Activated CD4-positive, alpha-beta T cell treated with anti-CD3 and anti-CD28 coated beads for 24 hours (primary cell): ENCODE measurements at regions not wholly inside any gene's neighbourhood (a gene's known extent, or its start where the extent isn't known, plus 50 kb on each side); places are given as distances from the start of the nearest gene placed in this dataset.
A peak's percentile ranks its signal among the peaks of the same experiment; 100 is the strongest.
"Not testable (repeated sequence)": the region's sequence is repeated elsewhere in the genome, so short reads cannot be mapped to it uniquely, and the experiment has no call there.

Experiments used
- DNase-seq, 2 donors: peaks; one replicate each; pipeline ENCODE4 v3.0.0-alpha.2; 2020; ENCODE audit warnings: low read depth in 2 of 2

DNA sequence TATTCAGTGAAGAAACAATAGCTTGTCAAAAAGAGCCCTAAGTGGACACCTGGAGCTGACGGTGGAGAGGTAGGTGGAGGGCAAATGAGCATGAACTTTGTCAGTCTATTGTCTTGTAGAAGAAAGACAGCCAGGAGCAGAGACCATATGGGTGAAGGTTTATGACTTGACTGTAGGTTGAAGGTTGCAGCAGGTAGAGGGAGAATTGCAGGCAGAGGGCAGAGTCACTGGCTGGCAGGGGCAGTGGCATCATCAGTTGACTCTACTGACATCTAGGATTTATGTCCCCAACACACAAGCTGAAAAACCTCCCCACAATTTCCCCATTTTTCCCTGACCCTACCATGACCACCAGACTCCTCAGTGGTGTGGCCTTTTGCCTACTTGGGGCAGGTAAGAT lies 243.6 kb upstream of the PRSS58 start:
- no peak for DNase-seq

DNA sequence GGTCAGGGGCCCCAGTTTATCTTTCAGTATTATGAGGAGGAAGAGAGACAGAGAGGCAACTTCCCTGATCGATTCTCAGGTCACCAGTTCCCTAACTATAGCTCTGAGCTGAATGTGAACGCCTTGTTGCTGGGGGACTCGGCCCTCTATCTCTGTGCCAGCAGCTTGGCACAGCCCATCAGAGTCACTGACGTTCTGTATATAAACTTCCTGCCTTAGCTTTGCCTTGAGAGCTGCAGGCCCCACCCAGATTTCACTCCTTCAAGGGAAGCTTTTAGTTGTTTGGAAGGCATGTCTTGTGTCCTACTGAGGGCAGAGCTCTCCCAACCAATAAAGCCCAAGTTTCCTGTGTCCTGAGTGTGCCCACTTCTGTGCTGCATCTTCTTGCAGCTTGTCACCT lies 242.5 kb upstream of the PRSS58 start:
- no peak for DNase-seq

DNA sequence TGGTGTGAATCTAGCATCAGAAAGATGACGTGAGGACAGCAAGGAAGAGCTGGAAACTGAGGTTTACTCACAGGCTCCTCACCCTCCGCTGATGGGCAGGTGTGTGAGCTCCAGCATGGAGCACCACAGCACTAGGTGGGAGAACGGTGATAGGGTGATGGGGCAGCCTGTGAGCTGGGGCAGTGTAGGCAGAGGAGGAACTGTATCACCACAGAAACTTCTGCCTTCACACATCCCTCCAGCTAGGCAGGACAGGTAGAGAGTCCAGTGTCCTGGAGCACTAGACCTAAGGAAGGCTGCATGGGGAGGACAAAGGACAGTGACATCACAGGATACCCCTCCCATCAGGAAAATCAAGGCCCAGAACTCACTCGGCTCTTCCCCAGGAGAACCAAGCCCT lies 241.8 kb upstream of the PRSS58 start:
- DNase-seq, result no peak

DNA sequence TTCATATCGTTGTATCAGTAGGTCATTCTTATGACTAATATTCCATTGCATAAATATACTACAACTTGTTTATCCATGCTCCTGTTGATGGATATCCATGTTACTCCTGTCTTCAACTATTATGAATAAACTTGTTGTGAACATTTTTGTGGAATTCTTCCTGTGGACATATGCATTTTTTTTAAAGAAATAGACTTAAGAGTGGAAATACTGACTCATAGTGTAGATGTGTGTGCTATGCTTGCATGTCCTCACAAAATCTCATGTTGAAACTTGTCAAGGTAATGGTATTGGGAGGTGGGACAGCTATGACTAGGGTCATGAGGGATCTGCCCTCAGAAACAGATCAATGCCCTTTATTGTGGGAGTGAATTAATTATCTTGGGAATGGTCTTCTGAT lies 240.5 kb upstream of the PRSS58 start:
- DNase-seq, result no peak

DNA sequence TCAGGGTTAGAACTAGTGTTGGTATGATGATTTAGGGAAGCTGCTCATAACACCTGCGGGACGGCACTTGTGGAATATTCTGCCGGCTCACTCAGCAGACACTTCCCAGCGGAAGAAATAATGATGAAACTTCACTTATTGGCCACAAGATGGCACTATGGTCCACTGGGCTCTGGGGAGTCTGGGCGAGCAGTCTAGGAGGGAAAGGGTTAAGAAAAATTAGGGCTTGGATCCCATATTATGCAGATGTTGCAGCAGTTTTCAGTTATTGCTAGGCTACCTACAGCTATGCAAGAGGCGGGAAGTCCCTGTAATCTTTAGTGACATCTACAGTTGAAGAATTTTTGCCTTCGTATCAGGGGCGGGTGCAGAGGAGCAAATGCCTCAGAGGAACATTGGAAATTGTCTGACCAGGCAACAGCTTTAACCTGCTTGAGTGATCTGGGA lies 238.7 kb upstream of the PRSS58 start:
- DNase-seq, result no peak

DNA sequence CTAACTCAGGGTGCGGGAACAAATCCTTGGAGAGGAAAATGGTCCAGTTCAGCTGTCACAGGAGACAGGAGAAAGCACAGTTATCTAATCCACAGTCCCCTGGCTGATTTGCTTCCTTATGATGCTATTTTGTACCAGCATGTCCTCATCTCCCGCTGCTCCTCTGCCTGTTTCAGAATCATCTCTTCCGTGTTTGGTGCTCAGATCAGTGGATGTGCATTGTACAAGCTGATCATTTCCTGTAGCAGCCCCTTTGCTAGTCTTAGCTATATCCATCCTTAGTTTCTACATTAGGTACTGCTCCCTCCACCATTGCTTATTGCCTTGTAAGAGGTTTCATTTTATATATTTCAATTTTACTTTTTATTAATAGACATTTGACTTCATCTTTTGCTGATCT lies 238.0 kb upstream of the PRSS58 start:
- DNase-seq, result not testable (repeated sequence)

DNA sequence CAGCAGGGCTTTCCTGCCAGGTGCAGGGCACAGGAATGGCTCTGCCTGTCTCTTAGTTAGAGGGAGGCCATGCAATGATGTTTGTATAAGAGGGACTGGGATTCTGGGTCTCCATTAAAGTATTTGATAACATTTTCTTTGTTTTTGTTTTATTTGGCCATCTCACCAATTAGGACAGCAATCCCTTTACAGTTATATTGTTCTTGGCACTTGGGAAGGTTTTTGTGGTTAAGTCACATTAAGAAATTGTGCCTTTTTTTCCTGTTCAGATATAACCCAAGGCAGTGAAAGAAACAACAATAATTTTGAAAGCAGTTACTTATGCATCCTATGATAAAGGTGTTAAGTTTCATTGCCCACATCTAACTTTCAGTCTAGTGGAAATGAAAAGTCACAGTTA lies 237.4 kb upstream of the PRSS58 start:
- DNase-seq, result not testable (repeated sequence)

DNA sequence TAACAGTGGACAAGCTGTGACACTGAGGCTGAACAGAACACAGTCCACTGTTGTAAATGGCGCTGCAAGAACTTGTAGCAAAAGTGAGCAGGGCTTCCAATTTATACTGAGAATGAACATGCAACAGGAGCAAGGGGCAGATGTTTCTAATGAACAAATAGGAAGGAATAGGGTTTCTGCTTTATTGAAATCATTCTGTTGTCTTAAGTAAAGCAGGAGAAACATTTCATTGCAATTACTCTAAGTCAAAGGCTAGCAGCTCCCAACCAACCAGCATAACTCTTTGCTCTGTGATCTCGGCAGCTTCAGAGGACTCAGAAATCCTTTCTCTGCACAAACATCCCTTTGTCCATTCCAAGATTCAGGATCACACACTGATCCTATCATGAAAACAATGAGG lies 236.2 kb upstream of the PRSS58 start:
- no peak for DNase-seq

DNA sequence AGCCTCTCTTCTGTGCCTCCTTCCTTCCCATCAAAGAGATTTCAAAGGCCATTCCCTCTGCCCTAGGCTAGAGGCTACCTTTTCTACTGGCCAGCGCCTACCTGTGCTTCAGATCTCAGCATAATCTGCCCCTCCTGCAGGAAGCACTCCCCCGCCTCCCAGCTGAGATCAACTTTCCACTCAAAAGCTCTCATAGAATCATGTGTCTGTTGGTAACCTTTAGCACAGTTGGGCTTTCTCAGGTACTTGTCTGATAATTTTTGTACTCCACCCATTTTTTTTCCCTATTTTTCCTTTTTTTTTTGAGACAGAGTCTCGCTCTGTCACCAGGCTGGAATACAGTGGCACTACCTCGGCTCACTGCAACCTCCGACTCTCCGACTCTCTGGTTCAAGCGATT lies 231.0 kb upstream of the PRSS58 start:
- no peak for DNase-seq

DNA sequence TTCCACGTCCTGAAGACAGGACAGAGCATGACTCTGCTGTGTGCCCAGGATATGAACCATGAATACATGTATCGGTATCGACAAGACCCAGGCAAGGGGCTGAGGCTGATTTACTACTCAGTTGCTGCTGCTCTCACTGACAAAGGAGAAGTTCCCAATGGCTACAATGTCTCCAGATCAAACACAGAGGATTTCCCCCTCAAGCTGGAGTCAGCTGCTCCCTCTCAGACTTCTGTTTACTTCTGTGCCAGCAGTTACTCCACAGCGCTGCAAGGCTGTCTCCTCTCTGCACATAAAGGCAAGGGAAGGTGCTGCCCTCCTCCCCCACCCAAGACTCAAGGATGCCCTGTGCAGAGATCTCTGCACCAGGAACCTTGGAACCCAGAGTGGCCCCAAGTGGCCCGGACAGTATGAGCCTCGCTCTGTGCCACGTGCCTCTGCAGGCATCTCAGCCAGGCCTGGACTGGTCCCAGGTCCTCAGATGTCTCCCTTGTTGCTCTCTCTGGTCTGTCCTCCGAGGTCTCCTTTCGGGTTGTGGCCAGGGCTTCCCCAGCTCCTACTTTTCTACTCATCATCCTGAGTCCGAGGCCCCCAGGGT lies 230.3 kb upstream of the PRSS58 start:
- no peak for DNase-seq

DNA sequence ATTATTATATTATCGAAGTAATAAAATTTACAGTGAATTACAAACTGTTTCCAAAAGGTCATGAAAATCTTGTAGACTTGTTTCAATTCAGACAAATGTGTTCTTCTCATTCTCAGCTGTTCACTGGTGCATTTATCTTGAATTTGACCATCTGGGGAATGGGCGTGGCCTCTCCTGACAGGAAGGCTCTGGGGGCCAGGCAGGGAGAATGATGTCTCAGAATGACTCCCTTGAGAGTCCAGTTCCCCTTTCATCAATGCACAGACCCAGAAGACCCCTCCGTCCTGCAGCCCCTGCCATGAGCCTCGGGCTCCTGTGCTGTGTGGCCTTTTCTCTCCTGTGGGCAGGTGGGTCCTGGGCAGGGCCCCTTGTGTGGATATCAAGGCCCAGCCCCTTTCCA lies 229.7 kb upstream of the PRSS58 start:
- DNase-seq, result not testable (repeated sequence)

DNA sequence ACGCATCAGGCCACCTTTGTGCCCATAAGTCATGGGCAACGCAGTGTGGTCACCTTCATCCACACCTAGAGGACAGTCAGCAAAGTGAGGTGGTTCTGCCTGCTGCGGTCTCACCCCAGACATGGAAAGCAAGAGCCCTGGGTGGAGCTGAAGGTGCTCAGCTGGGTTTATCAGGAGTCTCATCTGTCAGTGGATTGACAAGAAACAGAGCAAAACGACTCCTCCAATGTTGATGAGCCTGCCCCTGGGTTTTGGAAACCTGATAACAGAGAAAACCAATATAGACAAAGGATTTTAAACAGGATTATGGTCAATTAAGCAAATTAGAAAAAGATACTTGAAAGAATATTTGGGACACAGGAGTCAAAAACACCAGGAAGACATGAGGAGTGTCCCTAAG lies 229.3 kb upstream of the PRSS58 start:
- DNase-seq, result no peak

DNA sequence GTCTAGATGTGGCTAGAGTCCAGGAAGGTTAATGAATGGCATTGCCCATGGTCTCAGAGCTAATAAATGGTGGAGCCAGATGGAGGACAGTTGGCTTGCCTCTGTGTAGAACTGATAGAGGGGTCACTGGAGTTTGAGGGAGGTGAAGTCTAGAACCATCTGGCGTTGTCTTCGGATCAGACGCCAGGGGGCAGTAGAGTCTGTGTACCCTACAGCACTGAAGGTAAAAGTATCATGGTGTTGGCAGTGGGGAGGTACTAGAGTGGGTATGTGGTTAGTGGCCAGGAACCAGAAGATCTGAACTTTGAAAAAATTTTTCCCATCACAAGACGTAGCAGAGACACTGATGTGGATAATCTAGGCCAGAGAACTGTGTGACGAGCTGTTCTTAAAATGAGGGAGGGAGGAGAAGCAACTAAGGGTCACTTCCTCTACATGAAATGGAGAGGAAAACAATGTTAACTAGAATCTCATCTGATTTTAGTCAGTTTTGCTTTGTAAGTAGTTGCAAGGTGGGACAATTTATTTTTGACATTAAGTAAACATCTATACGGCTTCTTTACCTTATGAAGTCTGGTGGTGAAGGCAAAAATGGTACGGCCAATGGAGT lies 227.9 kb upstream of the PRSS58 start:
- no peak for DNase-seq

DNA sequence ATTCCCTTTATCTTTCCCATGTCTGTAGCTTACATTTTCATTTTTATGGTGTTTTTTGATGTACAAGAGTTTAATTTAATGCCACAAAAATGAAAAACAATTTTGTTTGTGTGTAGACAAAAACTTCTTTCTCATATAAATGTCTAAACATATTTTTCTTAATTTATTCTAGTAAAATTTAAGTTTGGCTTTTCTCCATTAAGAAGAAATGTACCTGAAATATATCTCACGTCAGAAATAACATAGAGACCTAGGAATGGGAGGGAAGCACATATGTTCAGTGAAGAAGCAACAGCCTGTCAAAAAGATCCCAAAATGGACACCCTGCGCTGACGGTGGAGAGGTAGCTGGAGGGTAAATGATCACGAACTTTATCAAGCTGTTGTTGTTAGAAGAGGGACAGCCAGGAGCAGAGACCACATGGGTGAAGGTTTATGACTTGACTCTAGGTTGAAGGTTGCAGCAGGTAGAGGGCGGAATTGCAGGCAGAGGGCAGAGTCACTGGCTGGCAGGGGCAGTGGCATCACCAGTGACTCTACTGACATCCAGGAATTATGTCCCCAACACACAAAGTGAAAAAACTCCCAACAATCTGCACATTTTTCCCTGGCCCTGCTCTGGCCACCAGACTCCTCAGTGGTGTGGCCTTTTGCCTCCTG lies 225.9 kb upstream of the PRSS58 start:
- DNase-seq, result no peak

DNA sequence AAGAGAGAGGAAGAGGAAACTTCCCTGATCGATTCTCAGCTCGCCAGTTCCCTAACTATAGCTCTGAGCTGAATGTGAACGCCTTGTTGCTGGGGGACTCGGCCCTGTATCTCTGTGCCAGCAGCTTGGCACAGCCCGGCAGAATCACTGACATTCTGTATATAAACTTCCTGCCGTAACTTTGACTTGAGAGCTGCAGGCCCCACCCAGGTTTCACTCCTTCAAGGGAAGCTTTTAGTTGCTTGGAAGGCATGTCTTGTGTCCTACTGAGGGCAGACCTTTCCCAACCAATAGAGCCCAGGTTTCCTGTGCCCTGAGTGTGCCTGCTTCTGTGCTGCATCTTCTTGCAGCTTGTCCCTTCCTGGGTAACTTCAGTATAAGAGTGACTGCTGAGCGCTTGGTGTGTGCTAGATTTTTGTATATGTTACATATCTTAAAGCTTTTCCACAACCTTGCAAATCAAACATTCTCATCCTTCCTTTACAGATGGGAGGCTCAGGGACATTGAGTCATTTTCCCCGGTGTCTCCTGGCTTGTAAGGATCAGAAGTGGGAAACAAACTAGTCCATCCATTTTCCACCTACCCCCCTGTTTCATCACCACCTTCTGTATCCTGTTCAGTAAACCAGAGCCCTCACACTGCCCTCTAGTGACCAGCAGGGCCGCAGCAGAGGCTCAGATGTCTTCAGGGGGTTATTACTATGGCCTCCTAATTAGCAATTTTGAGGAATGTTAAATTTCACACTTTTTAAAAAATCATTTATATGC lies 225.2 kb upstream of the PRSS58 start:
- peak; percentile 45 to 47 for DNase-seq

DNA sequence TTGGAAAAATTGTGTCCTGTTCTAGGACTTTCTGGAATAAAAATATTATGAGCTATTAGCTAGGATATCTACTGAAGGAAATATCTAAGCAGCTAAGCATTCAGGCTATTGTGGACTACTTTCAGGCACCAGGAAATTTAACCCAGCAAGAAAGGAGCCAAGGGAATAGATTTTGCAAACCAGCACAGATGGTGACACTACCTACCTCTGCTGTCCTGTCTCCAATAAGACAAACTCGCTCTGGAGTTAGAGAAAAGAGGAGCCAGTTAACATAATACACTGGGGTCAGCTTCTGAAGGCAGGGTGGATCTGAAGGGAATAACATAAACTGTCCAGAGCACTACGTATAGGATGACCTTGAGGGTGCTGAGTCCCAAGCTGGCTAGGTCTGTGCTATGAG lies 223.7 kb upstream of the PRSS58 start:
- no peak for DNase-seq

DNA sequence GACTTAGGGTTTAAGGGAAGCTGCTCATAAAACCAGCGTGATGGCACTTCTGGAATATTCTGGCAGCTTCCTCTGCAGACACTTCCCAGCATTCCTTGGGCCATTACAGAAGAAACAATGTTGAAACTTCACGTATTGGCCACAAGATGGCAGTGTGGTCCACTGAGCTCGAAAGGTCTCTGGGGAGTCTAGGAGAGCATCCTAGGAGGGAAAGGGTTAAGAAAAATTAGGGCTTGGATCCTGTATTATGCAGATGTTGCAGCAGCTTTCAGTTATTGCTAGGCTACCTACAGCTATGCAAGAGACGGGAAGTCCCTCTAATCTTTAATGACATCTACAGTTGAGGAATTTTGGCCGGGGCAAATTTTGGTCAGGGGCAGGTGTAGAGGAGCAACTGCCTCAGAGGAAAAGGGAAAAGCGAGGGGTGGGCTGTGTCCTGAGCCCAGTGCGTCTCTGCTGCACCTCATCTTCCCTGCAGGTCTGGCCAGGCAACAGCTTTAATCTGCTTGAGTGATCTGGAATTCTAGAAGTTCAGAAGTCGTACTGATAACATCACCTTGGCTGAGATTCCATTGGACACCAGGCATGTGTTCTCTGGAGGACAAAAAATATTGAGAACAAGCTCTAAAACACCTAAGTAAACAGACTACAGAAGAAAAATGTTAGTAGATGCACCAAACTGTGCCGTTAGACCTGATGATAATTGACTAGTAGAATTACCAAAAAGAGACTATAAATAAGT lies 220.8 kb upstream of the PRSS58 start:
- DNase-seq, result no peak

DNA sequence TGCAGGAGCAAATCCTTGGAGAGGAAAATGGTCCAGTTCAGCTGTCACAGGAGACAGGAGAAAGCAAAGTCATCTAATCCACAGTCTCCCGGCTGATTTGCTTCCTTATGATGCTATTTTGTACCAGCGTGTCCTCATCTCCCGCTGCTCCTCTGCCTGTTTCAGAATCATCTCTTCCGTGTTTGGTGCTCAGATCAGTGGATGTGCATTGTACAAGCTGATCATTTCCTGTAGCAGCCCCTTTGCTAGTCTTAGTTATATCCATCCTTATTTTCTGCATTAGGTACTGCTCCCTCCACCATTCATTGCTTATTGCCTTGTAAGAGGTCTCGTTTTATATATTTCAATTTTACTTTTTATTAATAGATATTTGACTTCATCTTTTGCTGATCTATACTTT lies 219.9 kb upstream of the PRSS58 start:
- DNase-seq, result not testable (repeated sequence)

DNA sequence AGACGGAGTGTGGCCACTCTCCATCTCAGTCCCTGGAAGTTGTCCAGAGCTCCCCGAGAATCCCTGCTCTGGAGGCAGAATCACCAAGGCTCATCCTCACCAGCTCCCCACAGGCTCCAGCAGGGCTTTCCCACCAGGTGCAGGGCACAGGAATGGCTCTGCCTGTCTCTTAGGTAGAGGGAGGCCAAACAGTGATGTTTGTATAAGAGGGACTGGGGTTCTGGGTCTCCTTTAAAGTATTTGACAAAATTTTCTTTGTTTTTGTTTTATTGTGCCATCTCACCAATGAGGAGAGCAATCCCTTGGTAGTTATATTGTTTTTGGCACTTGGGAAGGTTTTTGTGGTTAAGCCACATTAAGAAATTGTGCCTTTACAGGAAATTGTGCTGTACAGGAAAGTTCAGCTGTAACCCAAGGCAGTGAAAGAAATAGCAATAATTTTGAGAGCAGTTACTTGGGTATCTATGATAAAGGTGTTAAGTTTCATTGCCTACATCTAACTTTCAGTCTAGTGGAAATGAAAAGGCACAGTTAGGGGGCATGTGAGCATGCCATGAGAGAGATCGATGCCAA lies 219.3 kb upstream of the PRSS58 start:
- no peak for DNase-seq

DNA sequence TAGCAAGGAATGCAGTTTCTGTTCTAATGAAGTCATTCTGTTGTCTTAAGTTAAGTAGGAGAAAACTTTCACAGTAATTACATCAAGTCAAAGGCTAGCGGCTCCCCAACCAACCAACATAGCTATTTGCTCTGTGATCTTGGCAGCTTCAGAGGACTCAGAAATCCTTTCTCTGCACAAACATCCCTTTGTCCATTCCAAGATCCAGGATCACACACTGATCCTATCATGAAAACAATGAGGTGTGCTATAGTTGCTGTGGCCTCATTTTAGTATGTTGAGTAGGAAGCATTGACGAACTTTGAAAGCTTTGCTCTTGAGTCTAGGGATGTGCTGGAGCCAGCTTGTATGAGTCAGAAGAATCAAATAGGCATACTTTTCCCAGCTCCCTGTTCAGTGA lies 218.2 kb upstream of the PRSS58 start:
- no peak for DNase-seq

DNA sequence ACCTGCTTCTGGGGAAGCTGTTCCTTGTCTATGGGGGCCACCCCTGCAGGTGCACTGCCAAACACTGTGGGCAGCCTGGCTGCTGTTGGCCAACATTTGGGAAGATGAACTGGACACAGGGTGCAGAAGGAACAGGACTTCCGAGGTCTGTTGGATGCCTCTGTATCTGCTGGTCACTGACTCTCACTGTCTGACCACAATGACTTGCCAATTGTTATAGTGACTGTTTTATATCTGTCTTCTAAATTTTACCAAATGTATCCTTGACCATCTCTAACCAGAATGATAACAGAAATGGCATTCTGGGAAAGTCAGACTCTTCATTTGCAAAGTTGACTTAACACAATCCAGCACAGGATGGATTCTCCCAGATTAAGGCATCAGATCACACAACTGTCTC lies 214.0 kb upstream of the PRSS58 start:
- no peak for DNase-seq

DNA sequence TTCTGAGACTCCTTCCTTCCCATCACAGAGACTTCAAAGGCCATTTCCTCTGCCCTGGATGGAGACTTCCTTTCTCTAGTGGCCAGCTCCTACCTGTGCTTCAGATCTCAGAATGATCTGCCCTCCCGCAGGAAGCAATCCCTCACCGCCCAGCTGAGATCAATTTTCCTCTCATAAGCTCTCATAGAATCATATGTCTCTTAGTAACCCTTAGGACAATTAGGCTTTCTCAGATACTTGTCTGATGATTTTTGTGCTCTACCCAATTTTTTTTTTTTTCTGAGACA lies 212.6 kb upstream of the PRSS58 start:
- DNase-seq, result no peak
